Sigmoid colon (tissue), 6 donors: ENCODE measurements at regions not wholly inside any gene's neighbourhood (a gene's known extent, or its start where the extent isn't known, plus 50 kb on each side); places are given as distances from the start of the nearest gene placed in this dataset.

Experiments used
- DNase-seq: peaks from one replicate; pipeline ENCODE4 v3.0.0-alpha.2; 2019
- H3K27ac ChIP-seq, 4 donors: fragments of 200-600 bp; sonication (generic); one replicate each; pipeline ENCODE4 v1.5.1; 2016 to 2019; ENCODE audit warnings: mild to moderate bottlenecking in 1 of 4
- H3K27me3 ChIP-seq, 3 donors: fragments of 200-600 bp; sonication (generic); one replicate each; pipeline ENCODE4 v1.5.1; 2019; ENCODE audit warnings: mild to moderate bottlenecking in 1 of 3
- H3K36me3 ChIP-seq, 4 donors: fragments of 200-600 bp; sonication (generic); one replicate each; pipeline ENCODE4 v1.5.1; 2016 to 2019
- H3K4me1 ChIP-seq, 4 donors: fragments of 200-600 bp; sonication (generic); one replicate each; pipeline ENCODE4 v1.5.1; 2017 to 2019
- H3K4me3 ChIP-seq, 4 donors: fragments of 200-600 bp; sonication (generic); one replicate each; pipeline ENCODE4 v1.5.1; 2017 to 2019; ENCODE audit warnings: mild to moderate bottlenecking in 2 of 4, moderate library complexity in 1 of 4
- H3K9me3 ChIP-seq, 4 donors: fragments of 200-600 bp in 3 of 4; sonication (generic) in 3 of 4; one replicate each; pipeline versions ENCODE4 v1.5.1 to v1.6.1; 2013 to 2019
- EP300 ChIP-seq, 4 donors: sonication (generic); formaldehyde crosslinking; IDR thresholded peaks; one replicate each; pipeline ENCODE4 v1.6.1; 2017; ENCODE audit warnings: antibody characterized with exemption in 4 of 4
- POLR2A ChIP-seq, 2 donors: fragments of 450-650 bp; IDR thresholded peaks; one replicate each; pipeline ENCODE4 v1.6.1; 2016; ENCODE audit warnings: antibody characterized with exemption in 2 of 2, mild to moderate bottlenecking in 2 of 2, moderate library complexity in 2 of 2
- POLR2AphosphoS5 ChIP-seq, 4 donors: sonication (generic); formaldehyde crosslinking; IDR thresholded peaks; one replicate each; pipeline ENCODE4 v1.6.1; 2017; ENCODE audit warnings: antibody characterized with exemption in 4 of 4
- WGBS, 2 donors: extraction: QIAGEN DNeasy Blood & Tissue Kit; methylation state at CpG; one replicate each; pipeline ENCODE4 v1.1.7; 2013; 5-methylcytosine and 5-hydroxymethylcytosine counted together
- intact Hi-C: fragments of 100-400 bp; cut with DNase I; formaldehyde crosslinking; loops from one replicate; pipeline ENCODE4 v1.15.1; 2023
- TF ChIP-seq, protein P1 (sequence below), 4 experiments: fragments of 450-650 bp in 3 of 4; fragments of 200-600 bp in 1 of 4; IDR thresholded peaks; one replicate each; pipeline ENCODE4 v1.5.1; 2016 to 2019; ENCODE audit warnings: antibody characterized with exemption in 4 of 4, mild to moderate bottlenecking in 3 of 4, moderate library complexity in 2 of 4
- donor health status: healthy with polysubstance abuse.
- donor health status: healthy.

DNA sequence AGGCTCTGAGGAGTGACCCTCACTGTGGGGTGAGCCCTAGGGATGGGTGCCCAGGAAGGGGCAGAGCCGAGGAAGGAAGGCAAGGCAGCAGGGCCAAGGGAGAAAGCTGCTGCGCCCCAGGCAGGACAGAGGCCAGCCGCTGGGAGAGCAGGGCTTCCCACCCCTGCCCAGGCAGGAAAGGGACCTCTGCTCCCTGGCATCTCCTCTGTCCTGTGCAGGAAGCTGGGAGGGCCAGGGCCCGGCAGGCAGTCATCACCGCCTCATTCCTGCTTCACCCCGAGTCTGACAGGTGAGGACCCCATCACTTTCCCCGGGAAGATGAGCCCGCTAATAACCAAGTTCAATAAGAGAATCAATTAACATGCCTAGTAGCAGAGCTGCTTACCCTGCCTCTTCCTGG lies 81.3 kb downstream of the EDN3 start:
- H3K27me3 ChIP-seq: peaks cover 0 to 29% (median 12%) of the 10 kb centered on the region in 3 donors
- intact Hi-C loops: no loop called here
- WGBS, 2 donors: 61 to 67% methylated on average over 8 of the region's 8 CpGs

DNA sequence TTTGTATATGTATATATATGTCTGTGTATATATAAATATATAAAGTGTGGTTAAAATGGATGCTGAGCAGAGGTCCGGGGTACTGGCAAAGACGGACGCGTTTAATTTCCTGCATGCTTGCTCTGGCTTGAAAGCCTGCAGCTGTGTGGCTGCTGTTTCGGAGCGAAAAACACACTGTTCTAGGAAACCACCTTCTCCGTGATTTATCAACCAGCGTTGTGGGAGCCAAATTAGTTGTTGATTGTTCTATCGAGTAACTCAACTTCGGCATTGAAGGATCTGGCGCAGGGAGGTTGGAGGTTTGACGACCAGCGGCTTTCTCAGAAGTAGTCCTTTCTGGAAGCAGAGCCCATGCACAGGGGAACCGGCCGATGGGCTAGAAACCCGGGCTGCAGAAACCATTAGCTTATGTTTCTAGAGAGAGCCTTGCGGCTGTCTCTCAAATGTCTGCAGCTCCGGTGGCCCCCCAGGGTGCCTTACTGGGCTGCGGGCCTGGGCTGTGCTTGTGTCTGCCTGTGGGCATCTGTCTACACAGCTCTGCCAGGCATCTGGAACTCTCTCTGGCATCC lies 81.8 kb downstream of the EDN3 start:
- no peak for DNase-seq
- Histone ChIP-seq H3K36me3 (no peaks in the 10 kb centered on the region), H3K27me3 (peaks cover 0 to 29% (median 12%) of the 10 kb centered on the region in 3 donors), H3K27ac (no peak overlapping the region), H3K4me1 (no peaks in the 10 kb centered on the region), H3K4me3 (no peak overlapping the region), H3K9me3 (no peaks in the 10 kb centered on the region)
- WGBS, 2 donors: 86 to 89% methylated on average over 19 of the region's 19 CpGs
- TF ChIP-seq, protein P1, sequence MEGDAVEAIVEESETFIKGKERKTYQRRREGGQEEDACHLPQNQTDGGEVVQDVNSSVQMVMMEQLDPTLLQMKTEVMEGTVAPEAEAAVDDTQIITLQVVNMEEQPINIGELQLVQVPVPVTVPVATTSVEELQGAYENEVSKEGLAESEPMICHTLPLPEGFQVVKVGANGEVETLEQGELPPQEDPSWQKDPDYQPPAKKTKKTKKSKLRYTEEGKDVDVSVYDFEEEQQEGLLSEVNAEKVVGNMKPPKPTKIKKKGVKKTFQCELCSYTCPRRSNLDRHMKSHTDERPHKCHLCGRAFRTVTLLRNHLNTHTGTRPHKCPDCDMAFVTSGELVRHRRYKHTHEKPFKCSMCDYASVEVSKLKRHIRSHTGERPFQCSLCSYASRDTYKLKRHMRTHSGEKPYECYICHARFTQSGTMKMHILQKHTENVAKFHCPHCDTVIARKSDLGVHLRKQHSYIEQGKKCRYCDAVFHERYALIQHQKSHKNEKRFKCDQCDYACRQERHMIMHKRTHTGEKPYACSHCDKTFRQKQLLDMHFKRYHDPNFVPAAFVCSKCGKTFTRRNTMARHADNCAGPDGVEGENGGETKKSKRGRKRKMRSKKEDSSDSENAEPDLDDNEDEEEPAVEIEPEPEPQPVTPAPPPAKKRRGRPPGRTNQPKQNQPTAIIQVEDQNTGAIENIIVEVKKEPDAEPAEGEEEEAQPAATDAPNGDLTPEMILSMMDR (IDR thresholded peaks at IDR 0.05): no peak
- TF ChIP-seq POLR2A (IDR thresholded peaks at IDR 0.05): no peak
- no peak for TF ChIP-seq POLR2AphosphoS5 (IDR thresholded peaks at IDR 0.05)
- no peak for TF ChIP-seq EP300 (IDR thresholded peaks at IDR 0.05)
- intact Hi-C loops: no loop called here

More for the DNA sequence above, 81.3 kb downstream of the EDN3 start:
- Histone ChIP-seq H3K4me3 (no peak overlapping the region), H3K27ac (no peak overlapping the region), H3K36me3 (no peaks in the 10 kb centered on the region), H3K4me1 (no peaks in the 10 kb centered on the region), H3K9me3 (no peaks in the 10 kb centered on the region)
- TF ChIP-seq POLR2A (IDR thresholded peaks at IDR 0.05) (no peak), POLR2AphosphoS5 (IDR thresholded peaks at IDR 0.05) (no peak), EP300 (IDR thresholded peaks at IDR 0.05) (no peak)
- TF ChIP-seq, protein P1 (IDR thresholded peaks at IDR 0.05): no peak
- no peak for DNase-seq

DNA sequence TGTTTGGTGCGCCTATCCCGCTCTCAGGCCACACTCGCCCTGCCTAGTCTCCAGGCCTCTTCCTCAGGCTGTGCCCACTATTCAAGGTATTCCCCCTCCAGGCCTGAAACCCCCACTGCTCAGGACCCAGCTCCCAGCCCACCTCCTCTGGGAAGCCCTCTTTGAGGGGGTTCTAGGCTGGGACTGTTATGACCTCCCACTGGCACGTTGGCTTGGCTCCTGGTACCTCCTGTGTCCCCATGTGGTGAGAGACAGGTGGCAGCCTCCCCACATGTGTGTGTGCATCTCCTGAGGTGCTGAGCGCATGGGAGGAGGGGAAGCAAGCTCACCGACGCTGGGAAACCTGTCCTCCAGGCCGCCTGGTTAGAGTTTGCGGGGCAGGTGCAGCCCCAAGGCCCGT lies 82.5 kb downstream of the EDN3 start:
- intact Hi-C loops: no loop called here
- no peaks in the 10 kb centered on the region for H3K9me3 ChIP-seq
- H3K27me3 ChIP-seq: peaks cover 0 to 29% (median 12%) of the 10 kb centered on the region in 3 donors
- no peak for DNase-seq
- H3K4me3 ChIP-seq: no peak overlapping the region
- TF ChIP-seq POLR2AphosphoS5 (IDR thresholded peaks at IDR 0.05): no peak
- no peak for TF ChIP-seq POLR2A (IDR thresholded peaks at IDR 0.05)
- no peaks in the 10 kb centered on the region for H3K36me3 ChIP-seq
- 71 to 85% methylated on average over 10 of the region's 10 CpGs for WGBS, 2 donors
- H3K4me1 ChIP-seq: no peaks in the 10 kb centered on the region
- no peak overlapping the region for H3K27ac ChIP-seq

DNA sequence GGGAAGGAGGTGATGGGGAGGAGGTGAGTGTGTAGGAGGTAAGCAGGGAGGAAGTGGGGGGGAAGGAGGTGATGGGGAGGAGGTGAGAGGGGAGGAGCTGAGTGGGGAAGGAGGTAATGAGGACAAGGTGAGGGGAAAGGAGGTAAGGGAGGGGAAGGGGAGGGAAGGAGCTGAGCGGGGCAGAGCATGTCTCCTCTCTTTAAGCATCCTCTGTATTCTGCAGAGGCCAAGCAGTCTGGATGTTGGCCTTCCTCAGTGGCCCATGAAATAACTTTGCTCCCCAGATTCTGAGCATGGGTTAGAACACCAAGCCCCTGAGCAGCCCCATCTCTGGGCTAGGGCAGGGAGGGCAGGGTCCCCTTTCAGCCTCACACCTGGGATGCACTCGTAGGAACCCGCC lies 84.6 kb downstream of the EDN3 start:
- H3K27ac ChIP-seq: no peak overlapping the region
- 54 to 59% methylated on average over 3 of the region's 3 CpGs for WGBS, 2 donors

DNA sequence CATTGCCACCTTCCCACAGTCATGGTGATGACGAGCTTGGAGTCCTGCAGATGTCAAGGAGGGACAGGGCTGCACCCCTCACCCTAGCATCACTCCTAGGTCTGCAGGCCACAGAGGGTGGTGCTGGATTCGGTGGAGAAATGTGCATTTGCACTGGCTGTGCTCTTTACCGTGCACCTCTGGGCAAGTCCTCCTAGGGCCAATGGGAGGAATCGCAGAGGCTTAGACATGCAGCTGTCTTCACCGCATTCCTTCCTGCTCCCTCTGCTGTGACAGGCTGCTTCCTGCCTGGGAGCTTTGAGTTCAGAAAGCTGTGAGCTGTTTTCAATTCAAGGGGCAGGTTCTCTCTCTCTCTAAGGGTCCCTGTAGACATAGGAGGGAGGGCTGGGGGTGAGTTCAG lies 85.1 kb downstream of the EDN3 start:
- Histone ChIP-seq H3K9me3 (no peaks in the 10 kb centered on the region), H3K36me3 (no peaks in the 10 kb centered on the region), H3K27me3 (peaks cover 0 to 25% (median 12%) of the 10 kb centered on the region in 3 donors), H3K4me3 (no peak overlapping the region), H3K4me1 (no peaks in the 10 kb centered on the region), H3K27ac (no peak overlapping the region)
- DNase-seq: no peak
- intact Hi-C loops: no loop called here
- WGBS, 2 donors: 24 to 35% methylated on average over 5 of the region's 5 CpGs
- TF ChIP-seq POLR2AphosphoS5 (IDR thresholded peaks at IDR 0.05) (no peak), EP300 (IDR thresholded peaks at IDR 0.05) (no peak), POLR2A (IDR thresholded peaks at IDR 0.05) (no peak)
- TF ChIP-seq, protein P1 (IDR thresholded peaks at IDR 0.05): no peak

More for the DNA sequence above, 84.6 kb downstream of the EDN3 start:
- TF ChIP-seq, protein P1 (IDR thresholded peaks at IDR 0.05): no peak
- TF ChIP-seq EP300 (IDR thresholded peaks at IDR 0.05): no peak
- no peak for TF ChIP-seq POLR2A (IDR thresholded peaks at IDR 0.05)
- TF ChIP-seq POLR2AphosphoS5 (IDR thresholded peaks at IDR 0.05): no peak
- Histone ChIP-seq H3K9me3 (no peaks in the 10 kb centered on the region), H3K4me3 (no peak overlapping the region), H3K4me1 (no peaks in the 10 kb centered on the region), H3K27me3 (peaks cover 0 to 26% (median 12%) of the 10 kb centered on the region in 3 donors), H3K36me3 (no peaks in the 10 kb centered on the region)
- DNase-seq: no peak
- intact Hi-C loops: no loop called here
